GM19372 (cell line): ENCODE measurements at regions not wholly inside any gene's neighbourhood (a gene's known extent, or its start where the extent isn't known, plus 50 kb on each side); places are given as distances from the start of the nearest gene placed in this dataset.
"Not testable (repeated sequence)": the region's sequence is repeated elsewhere in the genome, so short reads cannot be mapped to it uniquely, and the experiment has no call there.

Experiments used
- ATAC-seq: cut with Tn5 transposase; IDR thresholded peaks from one replicate; pipeline ENCODE4 v1.9.1; 2021; ENCODE audit warnings: mild to moderate bottlenecking, low read depth, moderate library complexity; ENCODE audit not compliant: unreplicated experiment

DNA sequence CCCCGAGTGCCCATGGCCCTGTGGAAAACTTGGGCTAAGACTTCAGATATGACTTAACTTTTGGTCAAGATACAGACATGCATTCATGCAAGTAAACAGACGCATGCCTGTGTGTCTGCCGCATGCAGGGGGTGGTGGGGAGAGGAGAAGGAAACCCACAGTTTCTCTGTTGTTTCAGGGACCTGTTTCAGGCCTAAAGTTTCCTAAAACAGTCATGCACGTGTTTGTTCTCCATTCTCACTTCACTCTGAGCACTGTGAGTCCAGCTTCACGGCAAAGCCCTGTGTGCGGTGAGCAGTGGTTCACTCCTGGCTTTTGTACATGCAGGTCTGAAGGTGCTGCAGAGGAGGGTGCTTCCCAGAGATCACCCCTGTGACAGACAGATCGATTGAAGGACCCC is 158.7 kb downstream of the FOXL1 start:
- no peak for ATAC-seq

DNA sequence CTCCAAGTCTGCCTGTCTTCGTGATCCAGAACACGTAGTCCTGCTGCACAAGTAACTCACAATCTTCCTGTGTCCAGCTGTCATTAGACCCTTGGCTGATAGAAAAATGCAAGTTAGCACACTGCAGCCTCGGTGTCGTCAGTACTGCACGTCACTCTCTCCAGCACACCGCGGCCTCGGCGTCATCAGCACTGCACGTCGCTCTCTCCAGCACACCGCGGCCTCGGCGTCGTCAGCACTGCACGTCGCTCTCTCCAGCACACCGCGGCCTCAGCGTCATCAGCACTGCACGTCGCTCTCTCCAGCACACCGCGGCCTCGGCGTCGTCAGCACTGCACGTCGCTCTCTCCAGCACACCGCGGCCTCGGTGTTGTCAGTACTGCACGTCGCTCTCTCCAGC is 160.0 kb downstream of the FOXL1 start:
- not testable (repeated sequence) for ATAC-seq

DNA sequence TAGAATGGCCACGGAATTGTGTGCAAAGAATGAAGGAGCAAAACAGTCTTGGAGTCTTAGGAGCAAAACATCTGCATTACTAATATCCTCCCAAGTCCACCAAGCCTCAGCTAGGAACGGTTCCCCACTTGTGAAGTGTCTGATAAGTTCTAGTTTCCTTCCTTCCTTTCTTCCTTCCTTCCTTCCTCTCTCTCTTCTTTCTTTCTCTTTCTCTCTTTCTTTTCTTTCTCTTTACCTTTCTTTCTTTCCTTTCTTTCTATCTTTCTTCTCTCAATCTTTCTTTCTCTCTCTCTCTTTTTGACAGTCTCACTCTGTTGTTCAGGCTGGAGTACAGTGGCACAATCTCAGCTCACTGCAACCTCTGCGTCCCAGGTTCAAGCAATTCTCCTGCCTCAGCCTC is 160.8 kb downstream of the FOXL1 start:
- no peak for ATAC-seq

DNA sequence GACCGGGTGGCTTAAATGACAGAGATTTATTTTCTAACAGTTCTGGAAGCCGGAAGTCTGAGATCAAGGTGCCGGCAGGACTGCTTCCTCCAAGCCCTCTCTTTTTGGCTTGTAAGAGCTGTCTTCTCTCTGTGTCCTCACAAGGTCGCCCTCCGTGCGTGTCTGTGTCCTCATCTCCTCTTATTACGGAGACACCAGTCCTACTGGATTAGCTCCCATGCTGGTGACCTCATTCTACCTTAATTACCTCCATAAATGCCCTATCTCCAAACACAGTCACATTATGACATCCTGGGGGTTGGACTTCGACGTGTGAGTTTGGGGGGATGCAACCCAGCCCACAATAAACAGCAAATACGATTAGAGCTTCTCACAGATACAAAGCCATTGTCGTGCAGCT is 161.5 kb downstream of the FOXL1 start:
- no peak for ATAC-seq

DNA sequence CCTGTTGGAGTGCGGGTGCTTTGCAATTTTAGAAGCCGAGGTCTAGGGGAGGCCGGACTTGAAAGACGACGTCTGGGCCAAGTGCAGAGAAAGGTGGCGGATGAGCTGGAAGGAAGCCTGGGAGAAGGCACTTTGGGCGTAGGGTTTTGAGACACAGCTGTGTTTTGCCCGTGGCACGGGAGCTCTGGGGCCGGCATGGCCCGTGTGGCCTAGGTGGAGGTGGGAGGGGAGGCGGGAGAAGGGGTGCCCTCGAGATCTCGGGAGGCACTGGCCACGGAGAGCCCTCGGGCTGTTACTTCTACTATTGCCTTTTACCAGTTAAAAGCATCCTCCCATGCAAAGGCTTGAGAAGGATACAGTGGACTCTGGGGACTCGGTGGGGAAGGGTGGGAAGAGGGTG is 161.9 kb downstream of the FOXL1 start:
- no peak for ATAC-seq

DNA sequence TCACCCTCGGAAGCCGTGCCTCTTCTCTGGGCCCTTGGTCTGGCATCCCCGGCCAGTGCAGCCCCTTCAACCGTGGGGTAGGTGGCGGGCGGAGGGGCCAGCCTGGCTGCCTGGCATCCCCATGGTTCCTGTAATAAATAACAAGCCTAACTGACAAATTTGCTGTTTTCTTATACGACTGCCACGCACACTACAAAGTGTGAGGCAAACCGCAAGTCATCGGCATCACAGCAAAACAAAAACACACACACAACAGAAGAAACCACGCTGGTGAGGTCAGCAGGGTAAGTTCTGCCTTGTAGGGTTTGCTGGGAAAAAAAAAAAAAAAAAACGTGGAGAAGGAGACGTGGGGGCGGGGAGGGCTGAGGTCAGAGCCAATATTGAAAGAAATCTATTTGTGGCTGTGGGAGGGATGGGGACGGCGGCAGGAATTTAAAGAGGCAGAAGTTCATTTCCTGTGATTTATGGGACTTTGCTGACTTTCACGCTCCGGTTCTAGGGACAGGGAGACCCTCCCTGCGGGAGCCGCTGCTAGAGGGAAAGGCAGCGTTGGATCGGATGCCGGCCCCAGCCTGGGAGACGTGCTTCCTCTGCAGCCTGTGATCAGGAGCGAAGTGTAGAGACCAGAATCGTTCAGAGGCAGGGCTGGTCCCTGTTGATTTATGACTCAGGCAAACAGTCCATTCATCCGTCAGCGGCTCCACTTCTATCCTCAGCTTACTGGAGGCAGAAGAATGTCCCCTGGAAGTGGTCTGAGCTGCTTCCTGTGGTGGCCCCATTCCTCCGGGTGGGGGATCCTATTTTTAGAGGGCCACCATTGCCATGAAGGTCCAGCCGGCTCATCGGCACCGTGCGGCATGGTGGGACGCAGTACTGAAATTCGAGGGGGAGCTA is 162.8 kb downstream of the FOXL1 start:
- no peak for ATAC-seq

DNA sequence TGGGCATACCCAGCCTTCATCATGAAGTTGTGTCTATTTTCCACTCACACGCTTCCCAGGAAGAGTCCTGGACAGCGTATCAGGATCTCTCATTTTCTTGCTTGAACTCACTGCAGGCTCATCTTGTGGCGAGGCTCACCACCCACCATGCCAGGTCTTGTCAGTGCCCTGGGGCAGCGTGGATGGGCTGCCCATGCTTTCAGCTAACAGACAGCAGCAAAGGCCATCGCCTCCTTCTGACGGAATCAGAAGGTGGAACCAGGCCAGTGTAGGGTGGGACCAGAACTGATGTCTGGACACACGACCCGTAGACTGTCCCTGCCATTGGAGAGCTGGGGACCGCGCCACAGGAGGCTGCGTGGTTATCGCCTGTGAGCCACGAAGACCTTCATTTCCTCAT is 169.4 kb downstream of the FOXL1 start:
- no peak for ATAC-seq

DNA sequence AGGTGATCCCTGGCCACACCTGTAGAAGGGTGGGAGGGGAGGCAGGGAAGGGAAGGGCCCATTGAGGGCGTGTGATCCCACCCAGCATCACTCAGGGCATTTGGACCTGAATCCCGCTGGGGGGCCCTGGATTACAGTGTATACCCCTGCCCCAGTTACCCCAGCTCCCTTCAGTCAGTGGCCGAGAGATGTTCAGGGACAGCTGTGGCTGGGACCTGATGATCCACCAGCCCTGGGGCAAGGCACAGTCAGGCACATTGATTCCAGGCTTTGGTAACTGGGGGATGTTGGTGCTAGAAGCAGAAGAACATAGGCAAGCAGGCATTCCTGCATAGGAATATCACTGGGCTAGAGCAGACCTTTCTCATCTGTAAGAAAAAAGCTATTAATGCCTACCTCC is 170.3 kb downstream of the FOXL1 start:
- ATAC-seq: no peak

DNA sequence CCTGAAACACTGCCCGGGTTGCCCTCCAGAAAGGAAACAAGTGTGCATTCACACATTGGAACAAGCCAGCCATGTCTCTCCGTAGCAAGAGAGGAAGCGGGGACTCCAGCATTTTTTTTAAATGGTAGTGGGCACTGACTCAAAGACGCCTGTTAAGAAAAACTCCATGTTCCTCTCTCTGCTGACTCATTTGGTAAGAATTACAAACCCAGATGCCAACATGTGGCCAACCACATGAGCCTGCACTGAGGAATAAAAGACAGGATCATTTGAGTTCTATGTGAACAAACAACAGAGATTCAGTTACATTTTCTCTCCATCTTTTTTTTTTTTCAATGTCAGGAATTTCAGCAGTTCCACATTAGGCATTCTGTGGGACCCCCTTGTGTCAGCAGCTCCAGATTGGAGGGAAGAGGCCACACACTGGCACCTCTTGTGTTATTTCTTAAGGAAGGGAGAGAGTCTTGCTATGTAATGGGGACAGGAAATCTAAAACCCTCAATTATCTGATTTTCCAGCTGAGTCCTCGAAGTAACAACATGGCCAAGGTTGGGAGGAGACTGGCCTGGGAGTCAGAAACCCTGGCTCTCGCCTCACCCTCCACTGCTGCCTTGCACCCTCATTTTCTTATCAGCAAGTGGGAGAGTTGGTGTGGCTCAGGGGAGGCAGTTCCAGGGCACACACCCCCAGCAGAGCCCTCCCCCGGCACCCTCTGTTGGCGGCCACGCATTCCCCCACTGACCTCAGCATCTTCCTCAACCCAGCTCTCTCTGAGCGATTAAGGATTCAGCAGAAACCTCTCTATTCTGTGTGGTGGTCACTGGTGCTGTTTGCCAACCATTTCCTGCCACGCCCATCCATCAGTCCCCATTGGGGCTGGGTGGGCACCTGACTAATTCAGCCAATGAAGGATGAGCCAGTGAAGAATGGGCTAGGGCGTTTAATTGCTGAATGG is 173.0 kb downstream of the FOXL1 start:
- ATAC-seq: no peak

DNA sequence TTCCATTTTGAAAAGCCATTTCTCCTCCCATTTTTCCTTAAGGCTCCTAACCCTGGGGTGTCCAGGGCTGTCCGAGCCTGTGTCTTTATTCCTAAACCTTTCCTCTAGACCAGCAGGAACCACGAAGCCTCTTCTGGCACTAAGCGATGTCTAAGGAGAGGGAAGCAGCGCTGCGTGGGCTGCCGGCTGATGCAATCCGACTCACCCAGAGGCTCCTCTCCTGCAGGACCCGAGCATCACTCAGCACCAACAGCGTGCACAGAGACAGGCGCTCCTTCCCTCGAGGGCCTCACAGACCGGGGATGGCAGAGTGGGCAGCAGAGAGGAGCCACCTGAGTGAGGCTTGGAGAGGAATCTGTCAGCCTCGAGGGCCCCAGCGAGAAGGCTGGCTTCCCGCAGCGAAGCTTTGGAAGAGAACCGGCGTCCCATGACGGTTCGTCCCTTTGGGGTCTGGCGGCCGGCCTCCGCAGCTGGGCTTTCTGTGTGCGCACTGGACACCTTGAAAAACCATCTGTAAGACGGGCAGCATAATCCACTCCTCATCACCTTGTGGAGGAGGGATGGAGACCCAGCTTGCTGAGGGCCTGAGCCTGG is 174.3 kb downstream of the FOXL1 start:
- no peak for ATAC-seq

DNA sequence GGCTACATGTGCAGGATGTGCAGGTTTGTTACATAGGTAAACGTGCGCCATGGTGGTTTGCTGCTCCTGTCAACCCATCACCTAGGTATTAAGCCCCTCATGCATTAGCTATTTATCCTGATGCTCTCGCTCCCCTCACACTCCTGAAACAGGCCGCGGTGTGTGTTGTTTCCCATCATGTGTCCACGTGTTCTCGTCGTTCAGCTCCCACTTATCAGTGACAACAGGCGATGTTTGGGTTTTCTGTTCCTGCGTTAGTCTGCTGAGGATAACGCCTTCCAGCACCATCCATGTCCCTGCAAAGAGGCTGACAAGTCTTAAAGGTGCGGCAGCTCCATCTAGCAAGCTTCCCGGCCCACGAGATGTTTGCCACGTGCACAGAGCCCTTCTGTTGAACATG is 175.1 kb downstream of the FOXL1 start:
- ATAC-seq: no peak

DNA sequence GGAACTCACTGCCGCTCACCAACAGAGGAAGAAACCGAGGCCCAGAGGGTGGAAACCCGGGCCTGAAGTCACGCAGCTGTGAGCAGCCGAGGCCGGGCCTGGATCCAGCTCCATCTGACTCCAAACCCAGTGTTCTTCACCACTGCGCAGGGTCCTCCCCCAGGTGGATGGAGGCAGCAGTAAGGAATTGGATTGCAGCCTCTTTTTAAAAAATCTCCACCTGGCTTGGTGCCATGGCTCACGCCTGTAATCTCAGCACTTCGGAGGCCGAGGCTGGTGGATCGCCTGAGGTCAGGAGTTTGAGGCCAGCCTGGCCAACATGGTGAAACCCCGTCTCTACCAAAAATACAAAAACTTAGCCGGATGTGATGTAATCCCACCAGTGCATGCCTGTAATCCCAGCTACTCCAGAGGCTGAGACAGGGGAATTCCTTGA is 177.2 kb downstream of the FOXL1 start:
- no peak for ATAC-seq

DNA sequence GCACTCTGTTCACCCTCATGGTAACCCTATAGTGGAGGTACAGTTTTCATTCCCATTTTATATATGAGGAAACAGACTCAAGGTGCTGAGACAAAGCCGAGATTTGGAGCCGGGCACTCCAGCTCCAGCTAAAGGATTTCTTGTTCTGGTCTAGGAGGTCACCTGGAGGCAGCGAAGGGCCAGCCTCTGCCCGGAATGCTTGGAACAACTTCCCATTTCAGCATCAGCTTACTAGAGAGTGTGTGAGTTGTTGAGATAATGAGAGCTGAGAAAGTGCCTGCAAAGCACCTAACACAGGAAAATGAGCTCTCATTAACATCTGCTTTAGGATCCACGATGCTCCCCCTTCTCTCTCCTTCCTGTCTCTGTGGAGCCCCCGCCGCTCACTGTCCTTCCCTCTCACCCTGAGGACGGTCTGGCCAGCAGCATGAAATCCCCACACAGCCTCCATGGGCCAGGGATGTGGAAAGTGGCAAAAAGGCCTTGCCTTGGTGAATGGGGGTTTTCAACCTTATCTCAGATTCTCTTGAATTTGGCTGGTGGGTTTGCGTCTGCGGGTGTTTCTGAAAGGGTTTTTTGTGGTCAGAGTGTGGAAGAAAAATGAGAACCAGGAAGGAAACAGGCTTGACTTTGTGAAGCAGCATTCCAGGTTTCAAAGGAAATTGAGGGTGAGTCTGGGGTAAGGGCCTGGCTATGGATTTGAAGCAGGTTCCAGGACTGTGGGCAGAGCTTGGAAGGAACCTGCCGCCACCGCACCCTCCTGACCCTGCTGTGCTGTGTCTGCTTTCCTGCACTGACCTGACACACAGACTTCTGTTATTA is 178.7 kb downstream of the FOXL1 start:
- ATAC-seq: no peak

DNA sequence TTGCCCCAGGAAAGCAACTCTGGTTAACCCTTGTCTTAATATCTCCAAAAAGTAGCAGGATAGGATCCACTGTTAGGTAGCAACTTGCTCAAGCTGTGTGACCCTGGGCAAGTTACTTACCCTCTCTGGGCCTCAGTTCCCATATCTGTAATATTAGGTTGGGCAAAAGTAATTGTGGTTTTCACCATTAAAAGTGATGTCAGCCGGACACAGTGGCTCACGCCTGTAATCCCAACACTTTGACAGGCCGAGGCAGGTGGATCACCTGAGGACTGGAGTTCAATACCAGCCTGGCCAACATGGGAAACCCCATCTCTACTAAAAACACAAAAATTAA is 179.3 kb downstream of the FOXL1 start:
- ATAC-seq: no peak

DNA sequence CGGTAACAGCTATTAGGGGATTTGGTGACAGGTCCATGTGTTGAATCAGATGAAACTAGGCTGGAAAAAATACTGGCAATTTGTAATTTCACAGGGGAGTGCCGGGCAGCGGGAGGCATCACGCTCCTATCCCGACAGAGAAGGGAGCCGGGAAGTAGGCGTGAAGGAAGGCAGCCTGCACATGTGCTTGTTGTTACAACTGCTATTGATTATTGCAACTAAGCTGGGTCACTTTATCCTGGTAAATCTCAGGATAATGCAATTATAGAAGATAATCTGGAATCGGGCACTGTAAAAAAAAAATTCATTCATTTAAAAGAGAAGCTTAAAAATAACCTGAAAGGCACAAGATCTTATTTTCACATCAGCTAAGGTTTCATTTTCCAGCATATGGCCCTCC is 180.6 kb downstream of the FOXL1 start:
- no peak for ATAC-seq

DNA sequence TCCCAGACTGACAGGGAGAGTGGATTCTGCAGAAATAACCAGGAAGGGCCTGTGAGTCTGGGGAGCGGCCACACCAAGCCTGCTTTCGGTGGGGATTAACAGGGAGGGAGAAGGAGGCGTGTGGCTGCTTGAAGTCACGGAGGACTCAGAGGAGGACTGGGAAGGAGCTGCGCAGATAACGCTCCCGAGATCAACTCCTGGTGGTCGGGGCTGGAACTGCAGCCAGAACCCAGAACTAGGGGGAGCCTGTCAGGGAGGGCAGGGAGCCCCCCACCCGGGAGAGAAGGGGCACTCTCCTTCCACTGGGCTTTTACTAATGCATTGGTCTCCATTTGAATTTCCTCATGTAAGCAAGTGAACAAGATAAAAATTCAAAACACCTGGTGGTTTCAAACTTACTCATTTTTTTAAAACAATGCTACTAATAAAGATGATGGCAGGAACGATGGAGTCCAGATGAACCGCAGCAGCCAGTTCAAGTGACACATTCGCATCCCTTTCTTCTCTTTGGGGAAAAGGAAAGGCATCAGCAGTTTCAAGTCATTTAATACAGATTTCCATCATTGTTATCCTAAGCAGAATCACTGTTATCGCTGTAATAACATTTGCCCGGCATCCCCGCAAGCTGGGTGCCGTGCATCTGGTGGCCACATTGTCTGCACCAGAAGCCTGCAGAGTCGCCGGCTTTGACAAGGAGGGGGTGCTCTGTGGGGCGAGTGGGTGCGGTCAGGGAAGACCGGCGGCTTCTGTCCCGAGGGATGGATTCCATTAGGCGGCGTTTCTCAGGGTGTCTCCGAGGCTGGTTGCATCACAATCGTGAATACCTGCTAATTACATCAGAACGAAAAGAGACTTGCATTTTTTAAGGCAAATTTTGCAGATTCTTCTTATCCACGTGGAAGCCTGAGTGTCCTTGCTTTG is 183.0 kb downstream of the FOXL1 start:
- no peak for ATAC-seq

DNA sequence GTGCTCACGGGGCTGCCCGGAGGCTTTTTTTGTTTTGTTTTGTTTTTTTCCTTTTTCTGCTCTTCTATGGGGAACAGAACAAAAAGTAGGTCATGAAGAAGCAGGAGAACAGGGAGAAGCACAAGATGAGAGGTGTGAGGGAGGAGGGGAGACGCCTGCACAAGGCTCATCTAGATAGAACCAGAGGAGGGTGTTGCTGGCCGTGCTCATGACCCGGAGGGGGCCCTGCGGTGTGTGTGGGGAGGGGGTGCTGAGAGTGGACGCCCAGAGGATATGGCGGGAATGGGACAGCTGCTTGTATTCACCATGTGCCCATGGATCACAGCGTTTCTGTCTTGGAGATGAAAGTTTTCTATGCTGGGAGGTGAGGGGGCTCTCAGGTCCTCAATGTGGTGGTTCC is 183.7 kb downstream of the FOXL1 start:
- ATAC-seq: no peak

DNA sequence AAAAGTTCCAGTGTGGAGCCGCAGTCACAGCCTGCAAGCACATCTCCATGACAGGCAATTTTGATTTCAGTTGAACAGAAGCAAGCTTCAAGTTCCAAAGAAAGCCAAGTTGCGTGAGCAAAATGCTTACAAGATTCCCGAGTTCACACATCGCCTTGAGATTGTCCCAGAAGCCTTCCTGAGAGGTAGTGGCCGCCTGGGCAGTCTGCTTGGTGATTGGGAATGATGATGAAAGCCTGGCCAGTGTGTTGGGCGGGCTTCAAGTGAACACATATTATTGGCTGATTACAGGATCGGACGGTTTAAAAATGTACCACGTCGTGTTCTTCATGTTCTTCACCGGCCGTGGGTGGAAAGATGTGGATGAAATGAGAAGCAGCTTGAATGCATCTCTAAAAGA is 185.5 kb downstream of the FOXL1 start:
- ATAC-seq: no peak

DNA sequence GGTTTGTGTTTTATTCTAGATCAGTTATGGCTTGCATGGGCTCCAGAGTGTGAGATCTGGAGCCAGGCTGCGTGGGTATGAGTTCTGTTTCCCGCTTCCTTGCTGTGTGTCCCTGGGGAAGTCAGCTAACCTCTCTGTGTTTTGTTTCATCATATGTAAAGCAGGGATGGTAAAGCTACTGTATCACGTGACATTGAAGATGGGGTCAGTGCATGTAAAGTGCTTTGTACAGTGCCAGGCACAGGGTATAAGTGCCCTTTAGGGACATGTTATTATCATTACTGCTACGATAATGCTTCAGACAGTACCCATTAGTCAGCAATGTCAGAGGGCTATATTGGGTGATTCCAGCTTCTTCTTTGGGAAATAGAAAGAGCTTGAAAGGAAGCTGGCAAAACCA is 186.2 kb downstream of the FOXL1 start:
- no peak for ATAC-seq
